ENCODE measurements at regions not wholly inside any gene's neighbourhood (a gene's known extent, or its start where the extent isn't known, plus 50 kb on each side); places are given as distances from the start of the nearest gene placed in this dataset.

GRCh38 chr3:59472541-59472940 lies 422.7 kb upstream of the CFAP20DC start:
- Mint-ChIP-seq H3K36me3 (ENCODE audit: low read depth) (no peaks in the 10 kb centered on the region), H3K4me1 (ENCODE audit: low read depth) (no peaks in the 10 kb centered on the region), H3K4me3 (ENCODE audit: unreplicated experiment) (no peak overlapping the region), H3K9me3 (ENCODE audit: low read depth) (peaks cover 10% of the 10 kb centered on the region), H3K27me3 (ENCODE audit: low read depth) (no peaks in the 10 kb centered on the region), H3K27ac (ENCODE audit: unreplicated experiment) (no peak overlapping the region)
- no peak for TF ChIP-seq CTCF (IDR thresholded peaks at IDR 0.05)
- DNase-seq (ENCODE audit: low spot score), result no peak

DNA sequence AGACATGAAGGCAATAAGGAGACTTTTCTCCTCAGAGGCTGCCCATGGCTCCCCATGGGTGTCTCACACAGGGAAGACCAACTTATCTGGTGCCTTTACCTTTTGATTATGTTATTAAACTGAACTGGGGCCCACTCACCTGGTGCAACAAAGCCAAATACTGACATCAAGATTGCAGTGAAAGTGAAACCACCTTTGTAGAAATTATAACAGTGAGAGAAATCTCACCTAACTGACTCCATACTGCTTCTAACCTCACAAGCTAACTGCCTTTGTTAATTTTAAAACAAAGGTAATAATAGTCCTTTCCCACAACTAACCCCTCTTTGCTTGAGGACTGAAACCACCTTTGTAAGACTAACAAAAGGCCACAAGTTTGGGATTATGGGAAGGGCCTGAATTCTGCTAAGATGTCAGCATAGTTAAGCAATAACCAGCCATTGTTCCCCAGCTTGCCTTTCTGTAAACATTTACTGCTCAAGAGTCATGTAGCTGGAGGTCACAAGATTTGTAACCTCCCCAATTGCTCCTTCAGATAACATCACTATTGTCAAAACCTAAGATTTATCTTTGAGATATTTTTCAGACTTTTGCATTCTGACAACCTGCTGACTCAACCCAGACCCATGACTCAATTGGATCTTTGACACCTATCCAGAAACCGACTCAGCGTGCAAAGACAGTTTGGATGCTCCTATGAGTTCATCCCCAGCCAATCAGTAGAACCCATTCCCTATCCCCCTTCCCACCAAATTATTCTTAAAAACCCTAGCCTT lies 420.3 kb upstream of the CFAP20DC start:
- TF ChIP-seq CTCF (IDR thresholded peaks at IDR 0.05), result no peak
- peaks cover 10% of the 10 kb centered on the region for H3K9me3 Mint-ChIP-seq (ENCODE audit: low read depth)
- DNase-seq (ENCODE audit: low spot score), result no peak
- H3K4me3 Mint-ChIP-seq (ENCODE audit: unreplicated experiment), result no peak overlapping the region
- no peaks in the 10 kb centered on the region for H3K27me3 Mint-ChIP-seq (ENCODE audit: low read depth)
- no peaks in the 10 kb centered on the region for H3K36me3 Mint-ChIP-seq (ENCODE audit: low read depth)
- H3K27ac Mint-ChIP-seq (ENCODE audit: unreplicated experiment), result no peak overlapping the region
- H3K4me1 Mint-ChIP-seq (ENCODE audit: low read depth), result no peaks in the 10 kb centered on the region

DNA sequence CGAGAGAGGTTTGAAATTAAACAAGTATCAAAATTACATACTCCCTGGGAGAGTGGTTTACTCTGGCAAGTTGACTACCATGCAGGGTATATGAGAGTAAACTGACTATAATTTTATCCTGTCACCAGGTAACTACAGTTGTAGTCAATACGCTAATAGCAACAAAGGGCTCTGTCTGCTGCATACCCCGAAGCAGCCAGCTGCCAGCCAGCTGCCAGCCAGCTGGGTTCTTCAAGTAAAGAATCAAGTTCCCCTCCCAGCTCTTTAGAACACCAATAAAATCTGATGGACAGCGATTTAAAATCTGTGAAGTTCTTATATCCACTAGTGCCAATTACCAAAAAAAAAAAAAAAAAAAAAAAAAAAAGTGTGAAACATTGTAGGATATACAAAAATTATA lies 417.7 kb upstream of the CFAP20DC start:
- peaks cover 7% of the 10 kb centered on the region for H3K9me3 Mint-ChIP-seq (ENCODE audit: low read depth)
- no peaks in the 10 kb centered on the region for H3K27me3 Mint-ChIP-seq (ENCODE audit: low read depth)
- H3K36me3 Mint-ChIP-seq (ENCODE audit: low read depth), result no peaks in the 10 kb centered on the region
- H3K27ac Mint-ChIP-seq (ENCODE audit: unreplicated experiment), result no peak overlapping the region
- DNase-seq (ENCODE audit: low spot score), result no peak
- H3K4me3 Mint-ChIP-seq (ENCODE audit: unreplicated experiment), result no peak overlapping the region
- no peaks in the 10 kb centered on the region for H3K4me1 Mint-ChIP-seq (ENCODE audit: low read depth)
- TF ChIP-seq CTCF (IDR thresholded peaks at IDR 0.05), result no peak

GRCh38 chr3:59464187-59464586 lies 414.4 kb upstream of the CFAP20DC start:
- H3K4me1 Mint-ChIP-seq (ENCODE audit: low read depth), result no peaks in the 10 kb centered on the region
- peaks cover 5% of the 10 kb centered on the region for H3K9me3 Mint-ChIP-seq (ENCODE audit: low read depth)
- peaks cover 2% of the 10 kb centered on the region for H3K36me3 Mint-ChIP-seq (ENCODE audit: low read depth)
- no peak for DNase-seq (ENCODE audit: low spot score)
- no peak overlapping the region for H3K27ac Mint-ChIP-seq (ENCODE audit: unreplicated experiment)
- H3K4me3 Mint-ChIP-seq (ENCODE audit: unreplicated experiment), result no peak overlapping the region
- no peak for TF ChIP-seq CTCF (IDR thresholded peaks at IDR 0.05)
- no peaks in the 10 kb centered on the region for H3K27me3 Mint-ChIP-seq (ENCODE audit: low read depth)

DNA sequence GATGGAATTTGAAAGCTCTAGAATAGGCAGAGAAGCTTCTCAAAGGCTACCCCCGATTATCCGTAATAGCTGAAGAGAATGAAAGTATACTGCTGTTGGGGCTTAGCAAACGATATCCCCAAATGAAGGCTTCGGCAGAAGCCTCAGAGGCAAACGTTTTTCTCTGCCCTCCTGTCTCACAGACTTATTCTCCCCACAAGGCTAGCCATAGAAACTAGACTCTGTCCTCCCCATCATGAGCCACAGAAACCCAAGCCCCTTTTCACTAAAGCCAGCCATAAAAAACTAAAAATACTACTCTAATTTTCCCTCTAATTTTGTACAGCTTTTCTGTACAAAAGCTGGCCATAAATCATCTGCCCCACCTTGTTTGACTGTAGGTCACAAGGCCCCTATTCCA lies 413.4 kb upstream of the CFAP20DC start:
- H3K27ac Mint-ChIP-seq (ENCODE audit: unreplicated experiment), result no peak overlapping the region
- H3K4me1 Mint-ChIP-seq (ENCODE audit: low read depth), result no peaks in the 10 kb centered on the region
- H3K9me3 Mint-ChIP-seq (ENCODE audit: low read depth), result peaks cover 5% of the 10 kb centered on the region
- H3K36me3 Mint-ChIP-seq (ENCODE audit: low read depth), result peaks cover 2% of the 10 kb centered on the region
- no peaks in the 10 kb centered on the region for H3K27me3 Mint-ChIP-seq (ENCODE audit: low read depth)
- no peak for TF ChIP-seq CTCF (IDR thresholded peaks at IDR 0.05)
- DNase-seq (ENCODE audit: low spot score), result no peak
- H3K4me3 Mint-ChIP-seq (ENCODE audit: unreplicated experiment), result no peak overlapping the region
